ENCODE measurements at regions not wholly inside any gene's neighbourhood (a gene's known extent, or its start where the extent isn't known, plus 50 kb on each side); places are given as distances from the start of the nearest gene placed in this dataset.

DNA sequence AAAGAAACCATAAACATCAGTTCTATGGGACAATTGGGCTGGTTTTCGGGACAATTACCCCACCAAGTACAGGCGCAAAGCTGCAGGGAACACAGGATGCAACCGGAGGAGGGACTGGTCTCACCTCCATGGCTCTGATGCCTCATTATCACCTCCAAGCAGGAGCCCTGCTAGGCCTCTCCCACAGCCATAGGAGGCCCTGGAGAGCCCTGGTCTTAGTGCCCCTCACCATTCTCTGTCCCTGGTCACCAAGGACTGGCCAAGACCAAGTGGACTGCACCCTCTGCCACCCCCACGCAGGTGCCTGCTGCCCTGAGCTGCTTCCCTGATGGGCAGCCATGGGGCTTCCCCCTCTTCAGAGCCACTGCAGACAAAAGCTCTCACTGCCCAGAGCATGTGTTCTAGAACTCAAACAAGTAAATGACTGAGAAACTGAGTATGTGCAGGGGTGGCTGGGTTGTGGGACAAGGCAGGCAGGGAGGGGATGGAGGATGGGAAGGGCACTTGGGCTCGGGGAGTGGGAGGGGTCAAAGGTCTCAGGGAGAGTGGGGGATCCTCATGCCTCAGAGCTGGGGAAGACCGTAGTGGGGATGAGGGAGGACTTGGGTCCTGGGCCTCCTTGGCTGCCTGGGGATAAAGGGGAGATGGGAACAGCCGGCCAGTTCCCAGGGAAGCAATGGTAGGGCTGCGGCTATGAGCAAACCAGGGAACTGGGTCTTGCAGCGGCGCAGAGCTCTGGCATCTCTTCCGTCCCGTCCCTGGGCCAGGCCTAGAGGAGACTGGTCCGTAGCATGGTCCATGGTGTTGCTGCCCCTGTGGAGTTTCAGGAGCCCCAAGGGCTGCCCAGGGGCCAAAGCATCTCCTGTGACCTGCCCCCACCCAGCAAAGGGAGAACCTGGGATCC is 435.1 kb downstream of the PREX1 start:
- TF ChIP-seq, protein P1, sequence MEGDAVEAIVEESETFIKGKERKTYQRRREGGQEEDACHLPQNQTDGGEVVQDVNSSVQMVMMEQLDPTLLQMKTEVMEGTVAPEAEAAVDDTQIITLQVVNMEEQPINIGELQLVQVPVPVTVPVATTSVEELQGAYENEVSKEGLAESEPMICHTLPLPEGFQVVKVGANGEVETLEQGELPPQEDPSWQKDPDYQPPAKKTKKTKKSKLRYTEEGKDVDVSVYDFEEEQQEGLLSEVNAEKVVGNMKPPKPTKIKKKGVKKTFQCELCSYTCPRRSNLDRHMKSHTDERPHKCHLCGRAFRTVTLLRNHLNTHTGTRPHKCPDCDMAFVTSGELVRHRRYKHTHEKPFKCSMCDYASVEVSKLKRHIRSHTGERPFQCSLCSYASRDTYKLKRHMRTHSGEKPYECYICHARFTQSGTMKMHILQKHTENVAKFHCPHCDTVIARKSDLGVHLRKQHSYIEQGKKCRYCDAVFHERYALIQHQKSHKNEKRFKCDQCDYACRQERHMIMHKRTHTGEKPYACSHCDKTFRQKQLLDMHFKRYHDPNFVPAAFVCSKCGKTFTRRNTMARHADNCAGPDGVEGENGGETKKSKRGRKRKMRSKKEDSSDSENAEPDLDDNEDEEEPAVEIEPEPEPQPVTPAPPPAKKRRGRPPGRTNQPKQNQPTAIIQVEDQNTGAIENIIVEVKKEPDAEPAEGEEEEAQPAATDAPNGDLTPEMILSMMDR (conservative IDR thresholded peaks at IDR 0.05), result no peak
- TF ChIP-seq EZH2 (IDR thresholded peaks at IDR 0.05; ENCODE audit: low read depth), result no peak
